ENCODE measurements at regions not wholly inside any gene's neighbourhood (a gene's known extent, or its start where the extent isn't known, plus 50 kb on each side); places are given as distances from the start of the nearest gene placed in this dataset.

DNA sequence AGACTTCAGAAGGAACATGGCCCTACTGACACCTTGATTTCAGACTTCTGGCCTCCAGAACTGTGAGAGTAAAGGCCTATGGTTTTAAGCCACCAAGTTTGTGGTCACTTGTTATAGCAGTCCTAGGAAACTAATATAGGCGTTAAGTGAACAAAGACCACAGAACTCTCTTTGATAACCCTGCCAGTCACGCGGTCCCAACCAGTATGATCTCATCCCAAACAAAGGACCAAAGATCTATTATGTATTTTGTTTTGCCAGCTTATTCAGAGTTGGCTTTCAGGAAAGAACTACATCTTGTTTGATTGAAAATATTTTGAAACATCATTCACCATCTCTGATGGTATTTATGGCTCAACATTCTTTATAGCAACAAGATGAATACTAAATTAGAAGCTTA, 294.4 kb upstream of the SLCO3A1 start:
- no peak for TF ChIP-seq POLR2A (IDR thresholded peaks at IDR 0.05; ENCODE audit: low read length)
- no peak for TF ChIP-seq GATA1 (IDR thresholded peaks at IDR 0.05; ENCODE audit: low read depth, low read length)
